WI38 (cell line): ENCODE measurements at regions not wholly inside any gene's neighbourhood (a gene's known extent, or its start where the extent isn't known, plus 50 kb on each side); places are given as distances from the start of the nearest gene placed in this dataset.
"Not testable (repeated sequence)": the region's sequence is repeated elsewhere in the genome, so short reads cannot be mapped to it uniquely, and the experiment has no call there.

Experiments
- H3K4me3 ChIP-seq: 2 replicates; pipeline ENCODE4 v1.5.1; 2011; ENCODE audit warnings: low read depth, mild to moderate bottlenecking, control low read depth, low read length
- TF ChIP-seq, protein P1 (sequence below): IDR thresholded peaks from 2 replicates; pipeline ENCODE4 v1.5.1; 2012; ENCODE audit warnings: low read depth, mild to moderate bottlenecking, control low read depth, low read length

DNA sequence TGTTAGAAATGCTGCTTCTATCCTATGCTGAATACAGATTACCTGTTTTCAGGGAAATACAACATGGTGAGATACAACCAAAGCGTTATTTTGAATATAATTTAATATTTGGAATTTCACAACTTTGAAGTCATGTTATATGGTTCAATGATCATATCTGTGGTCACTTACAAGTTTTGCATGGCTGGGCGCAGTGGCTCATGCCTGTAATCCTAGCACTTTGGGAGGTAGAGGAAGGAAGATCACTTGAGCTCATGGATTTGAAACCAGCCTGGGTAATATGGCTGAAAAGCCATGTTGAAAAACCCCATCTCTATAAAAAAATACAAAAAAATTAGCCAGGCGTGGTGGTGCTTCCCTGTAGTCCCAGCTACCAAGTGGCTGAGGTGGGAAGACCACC lies 57.9 kb downstream of the DOP1B start:
- H3K4me3 ChIP-seq, result no peak overlapping the region
- TF ChIP-seq, protein P1, sequence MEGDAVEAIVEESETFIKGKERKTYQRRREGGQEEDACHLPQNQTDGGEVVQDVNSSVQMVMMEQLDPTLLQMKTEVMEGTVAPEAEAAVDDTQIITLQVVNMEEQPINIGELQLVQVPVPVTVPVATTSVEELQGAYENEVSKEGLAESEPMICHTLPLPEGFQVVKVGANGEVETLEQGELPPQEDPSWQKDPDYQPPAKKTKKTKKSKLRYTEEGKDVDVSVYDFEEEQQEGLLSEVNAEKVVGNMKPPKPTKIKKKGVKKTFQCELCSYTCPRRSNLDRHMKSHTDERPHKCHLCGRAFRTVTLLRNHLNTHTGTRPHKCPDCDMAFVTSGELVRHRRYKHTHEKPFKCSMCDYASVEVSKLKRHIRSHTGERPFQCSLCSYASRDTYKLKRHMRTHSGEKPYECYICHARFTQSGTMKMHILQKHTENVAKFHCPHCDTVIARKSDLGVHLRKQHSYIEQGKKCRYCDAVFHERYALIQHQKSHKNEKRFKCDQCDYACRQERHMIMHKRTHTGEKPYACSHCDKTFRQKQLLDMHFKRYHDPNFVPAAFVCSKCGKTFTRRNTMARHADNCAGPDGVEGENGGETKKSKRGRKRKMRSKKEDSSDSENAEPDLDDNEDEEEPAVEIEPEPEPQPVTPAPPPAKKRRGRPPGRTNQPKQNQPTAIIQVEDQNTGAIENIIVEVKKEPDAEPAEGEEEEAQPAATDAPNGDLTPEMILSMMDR, result no peak

DNA sequence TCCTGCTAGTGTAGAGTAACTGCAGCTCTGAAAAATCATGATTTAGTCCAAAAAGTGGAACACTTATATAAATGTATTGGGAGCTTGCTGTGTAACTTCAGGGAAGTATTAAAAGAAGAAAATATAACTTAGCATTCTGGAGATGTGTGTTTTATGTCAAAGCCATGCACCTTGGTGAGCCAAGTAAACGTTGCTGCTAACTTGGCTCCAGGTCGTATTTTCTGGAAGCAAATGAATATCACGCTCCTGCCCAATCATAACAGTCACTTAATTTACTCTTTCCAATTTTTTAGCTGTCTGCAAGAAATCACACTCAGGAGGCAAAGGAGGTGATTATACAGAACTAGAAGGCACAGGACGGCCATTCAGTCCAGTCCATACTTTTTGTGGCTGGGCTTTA lies 61.1 kb downstream of the DOP1B start:
- no peak overlapping the region for H3K4me3 ChIP-seq
- TF ChIP-seq, protein P1, result no peak

DNA sequence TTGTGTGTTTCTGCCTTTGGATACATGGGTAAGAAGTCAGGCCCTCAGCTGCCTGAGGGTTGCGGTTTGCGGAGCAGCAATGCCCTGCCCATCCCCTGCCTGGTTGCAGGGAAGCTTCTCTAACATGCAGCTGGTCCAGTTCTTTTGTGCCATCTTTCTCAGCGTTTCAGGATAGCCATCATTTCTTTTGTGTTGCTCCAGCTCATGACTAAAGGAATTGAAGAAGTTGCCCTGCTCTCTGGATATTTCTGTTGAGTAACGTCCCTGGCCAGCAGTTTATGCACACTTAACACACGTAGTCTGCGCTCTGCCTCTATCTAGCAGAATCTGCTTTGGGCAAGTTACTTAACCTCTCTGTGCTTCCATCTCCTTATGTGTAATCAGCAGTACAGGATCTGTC lies 62.1 kb downstream of the DOP1B start:
- TF ChIP-seq, protein P1, result no peak
- no peak overlapping the region for H3K4me3 ChIP-seq

DNA sequence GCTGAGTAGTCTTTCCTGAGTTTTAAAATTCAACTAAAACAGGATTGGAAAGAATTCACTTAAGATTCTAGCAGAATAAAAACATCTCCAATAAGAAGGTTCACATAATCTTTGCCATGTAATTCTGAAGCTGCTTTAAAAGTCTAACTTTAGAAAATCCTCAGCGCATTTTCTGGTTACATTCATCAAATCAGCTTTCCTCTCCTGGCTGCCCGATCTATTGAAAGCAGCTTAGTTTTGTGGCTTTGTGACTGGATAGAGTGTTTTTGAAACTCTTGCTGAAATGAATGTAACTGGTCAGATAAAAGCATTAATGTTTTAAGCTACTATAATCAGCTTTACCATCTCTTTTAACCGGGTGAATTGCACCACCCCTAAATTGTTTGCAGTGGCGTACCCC lies 66.8 kb downstream of the DOP1B start:
- no peak overlapping the region for H3K4me3 ChIP-seq
- TF ChIP-seq, protein P1, result no peak

DNA sequence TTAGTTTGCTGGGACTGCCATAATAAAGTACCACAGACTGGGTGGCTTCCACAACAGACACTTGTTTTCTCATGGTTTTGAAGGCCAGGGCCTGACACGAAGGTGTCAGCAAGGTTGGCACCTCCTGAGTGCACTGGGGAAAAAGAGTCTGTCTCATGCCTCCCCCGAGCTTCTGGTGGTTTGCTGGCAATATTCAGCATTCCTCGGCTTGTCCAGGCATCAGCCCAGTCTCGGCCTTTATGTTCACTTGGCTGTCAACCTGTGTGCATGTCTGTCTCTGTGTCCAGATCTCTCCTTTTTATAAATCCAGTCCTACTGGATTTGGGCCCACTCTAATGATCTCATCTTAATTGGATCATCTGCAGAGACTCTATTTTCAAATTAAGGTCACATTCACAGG lies 72.6 kb downstream of the DOP1B start:
- no peak overlapping the region for H3K4me3 ChIP-seq
- TF ChIP-seq, protein P1, result no peak

DNA sequence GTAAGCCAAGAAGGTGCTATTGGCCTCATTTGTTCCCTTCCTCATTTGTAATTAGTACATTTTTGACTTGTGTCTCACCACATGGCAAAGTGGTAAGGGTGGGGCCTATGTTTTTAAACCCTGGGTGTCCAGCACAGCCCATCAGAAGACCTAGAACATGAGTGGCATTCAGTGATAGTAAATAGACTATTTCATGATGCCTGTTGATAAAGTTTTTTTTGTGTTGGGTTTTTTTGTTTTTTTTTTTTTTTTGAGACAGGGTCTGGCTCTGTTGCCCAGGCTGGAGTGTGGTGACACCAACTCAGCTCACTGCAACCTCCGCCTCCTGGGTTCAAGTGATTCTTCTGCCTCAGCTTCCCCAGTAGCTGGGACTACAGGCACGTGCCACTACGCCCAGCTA lies 74.8 kb downstream of the DOP1B start:
- H3K4me3 ChIP-seq, result not testable (repeated sequence)

DNA sequence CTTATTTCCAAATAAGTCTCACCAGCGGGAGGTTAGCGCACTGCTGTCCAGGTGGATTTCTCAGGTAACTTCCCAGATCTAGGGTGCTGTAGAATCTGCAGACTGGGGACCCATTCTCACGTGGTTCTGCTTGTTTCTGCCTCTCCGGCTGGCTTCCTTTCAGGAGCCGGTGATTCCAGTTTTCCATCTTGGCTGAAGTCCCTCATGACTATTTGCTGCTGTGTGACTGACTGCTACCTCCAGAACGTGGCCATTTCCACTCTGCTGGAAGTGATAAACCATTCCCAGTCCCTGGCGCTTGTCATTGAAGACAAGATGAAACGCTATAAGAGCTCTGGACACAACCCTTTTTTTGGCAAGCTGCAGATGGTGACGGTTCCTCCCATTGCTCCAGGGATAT lies 76.0 kb downstream of the DOP1B start:
- TF ChIP-seq, protein P1, result no peak
- H3K4me3 ChIP-seq, result no peak overlapping the region

DNA sequence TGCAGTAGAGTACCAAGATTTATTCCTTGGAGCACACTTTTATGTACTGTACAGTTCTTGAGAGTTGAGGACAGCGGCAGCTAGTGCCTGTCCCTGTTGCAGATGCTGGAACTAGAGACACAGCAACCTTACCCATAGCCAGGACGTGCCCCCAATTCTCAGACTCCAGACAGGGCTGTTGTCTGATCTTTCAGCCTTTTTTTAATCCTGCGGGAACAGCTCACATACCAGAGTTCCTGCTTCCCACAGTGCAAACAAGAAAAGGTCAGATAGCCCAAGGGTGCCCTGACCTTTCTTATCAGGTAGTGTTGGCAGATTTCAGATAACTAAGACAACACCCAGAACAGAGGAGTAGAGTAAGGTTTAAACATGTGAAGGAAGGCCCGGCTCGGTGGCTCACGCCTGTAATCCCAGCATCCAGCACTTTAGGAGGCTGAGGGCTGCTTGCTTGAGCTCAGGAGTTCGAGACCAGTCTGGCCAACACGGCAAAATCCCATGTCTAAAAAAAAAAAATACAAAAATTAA lies 78.5 kb downstream of the DOP1B start:
- H3K4me3 ChIP-seq, result no peak overlapping the region
- TF ChIP-seq, protein P1, result no peak
